Right renal pelvis (tissue), 4 donors: ENCODE measurements at regions not wholly inside any gene's neighbourhood (a gene's known extent, or its start where the extent isn't known, plus 50 kb on each side); places are given as distances from the start of the nearest gene placed in this dataset.

Source experiments
- DNase-seq, 4 donors: peaks; one replicate each; pipeline ENCODE4 v3.0.0-alpha.2; 2013; ENCODE audit warnings: low read depth in 4 of 4, low spot score in 3 of 4, missing footprints in 1 of 4

GRCh38 chr4:112979881-112980421 lies 69.5 kb upstream of the ANK2 start:
- no peak for DNase-seq

DNA sequence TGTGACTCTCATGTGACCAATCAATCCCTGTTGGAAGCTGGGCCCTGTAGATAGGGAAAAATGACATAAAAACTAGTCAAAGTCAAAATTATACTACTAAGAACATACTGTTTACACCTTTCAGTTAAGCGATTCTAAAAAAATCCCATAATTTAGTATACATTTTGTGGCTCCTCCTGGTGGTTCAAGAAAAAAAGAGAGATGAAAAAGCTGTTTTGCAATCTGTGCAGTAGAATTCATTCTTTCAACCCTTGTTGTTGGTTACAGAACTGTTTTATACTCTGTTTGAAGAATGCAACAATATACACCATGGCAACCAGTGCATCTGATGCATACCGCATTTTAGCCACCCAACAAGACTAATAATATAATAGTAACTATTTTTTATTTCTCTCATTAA lies 66.8 kb upstream of the ANK2 start:
- DNase-seq = no peak

GRCh38 chr4:112994732-112995464 lies 54.6 kb upstream of the ANK2 start:
- DNase-seq = no peak
